OCI-LY1 (cell line): ENCODE measurements at regions not wholly inside any gene's neighbourhood (a gene's known extent, or its start where the extent isn't known, plus 50 kb on each side); places are given as distances from the start of the nearest gene placed in this dataset.

Experiments
- CTCF ChIP-seq: fragments of 200-600 bp; sonication (generic), shearing (Covaris generic); IDR thresholded peaks from 2 replicates; pipeline ENCODE4 v1.5.1; 2017; ENCODE audit warnings: mild to moderate bottlenecking, antibody characterized with exemption, low read length, moderate library complexity, mixed read lengths
- EZH2 ChIP-seq: fragments of 200-600 bp; sonication (generic), shearing (Covaris generic); IDR thresholded peaks from 2 replicates; pipeline ENCODE4 v1.8.0; 2017; ENCODE audit warnings: borderline replicate concordance, mixed run types, mild to moderate bottlenecking, antibody characterized with exemption, low read length, moderate library complexity, mixed read lengths

- no peak for TF ChIP-seq CTCF
- TF ChIP-seq EZH2 = no peak
Measured at GRCh38 chr10:90302758-90303481, 554.9 kb downstream of the HTR7 start.
